Activated CD8-positive, alpha-beta memory T cell treated with anti-CD3 and anti-CD28 coated beads, Interleukin-2, amount 50 U/mL, for 1 hour (primary cell): ENCODE measurements at regions not wholly inside any gene's neighbourhood (a gene's known extent, or its start where the extent isn't known, plus 50 kb on each side); places are given as distances from the start of the nearest gene placed in this dataset.

Source experiments
- DNase-seq: peaks from one replicate; pipeline ENCODE4 v3.0.0-alpha.2; 2020; ENCODE audit errors: extremely low read depth

GRCh38 chr1:87615491-87615890 lies 286.8 kb downstream of the LMO4 start:
- DNase-seq: no peak

- no peak for DNase-seq
These were observed 287.2 kb downstream of the LMO4 start for GRCh38 chr1:87615901-87616300.

GRCh38 chr1:87620807-87621206 lies 292.1 kb downstream of the LMO4 start:
- DNase-seq: no peak

- DNase-seq: no peak
These were observed 301.0 kb downstream of the LMO4 start for GRCh38 chr1:87629673-87630072.

- DNase-seq: no peak
These were observed 303.6 kb downstream of the LMO4 start for GRCh38 chr1:87632232-87632631.

GRCh38 chr1:87636198-87636892 lies 307.7 kb downstream of the LMO4 start:
- no peak for DNase-seq

- DNase-seq: no peak
These were observed 310.0 kb downstream of the LMO4 start for GRCh38 chr1:87638636-87639035.

- no peak for DNase-seq
These were observed 313.3 kb downstream of the LMO4 start for GRCh38 chr1:87641996-87642395.

GRCh38 chr1:87642581-87643221 lies 314.0 kb downstream of the LMO4 start:
- DNase-seq: no peak

- no peak for DNase-seq
These were observed 315.4 kb downstream of the LMO4 start for GRCh38 chr1:87644033-87644578.

- DNase-seq: no peak
These were observed 316.0 kb downstream of the LMO4 start for GRCh38 chr1:87644579-87645190.

- no peak for DNase-seq
These were observed 318.9 kb downstream of the LMO4 start for GRCh38 chr1:87647430-87648177.

- DNase-seq: no peak
These were observed 319.8 kb downstream of the LMO4 start for GRCh38 chr1:87648323-87649119.

- no peak for DNase-seq
These were observed 321.6 kb downstream of the LMO4 start for GRCh38 chr1:87650306-87650705.

- DNase-seq: no peak
These were observed 323.5 kb downstream of the LMO4 start for GRCh38 chr1:87652176-87652575.

GRCh38 chr1:87665151-87665550 lies 336.5 kb downstream of the LMO4 start:
- DNase-seq: no peak

GRCh38 chr1:87666681-87667080 lies 338.0 kb downstream of the LMO4 start:
- DNase-seq: no peak

- DNase-seq: no peak
These were observed 341.0 kb downstream of the LMO4 start for GRCh38 chr1:87669674-87670073.

- DNase-seq: no peak
These were observed 344.6 kb downstream of the LMO4 start for GRCh38 chr1:87673309-87673708.

- no peak for DNase-seq
These were observed 345.1 kb downstream of the LMO4 start for GRCh38 chr1:87673748-87674147.

GRCh38 chr1:87674791-87675190 lies 346.1 kb downstream of the LMO4 start:
- no peak for DNase-seq
